Panc1 (cell line): ENCODE measurements at regions not wholly inside any gene's neighbourhood (a gene's known extent, or its start where the extent isn't known, plus 50 kb on each side); places are given as distances from the start of the nearest gene placed in this dataset.

Experiments used
- CTCF ChIP-seq: fragments of 450-650 bp; IDR thresholded peaks from 2 replicates; pipeline ENCODE4 v1.5.1; 2017; ENCODE audit warnings: mild to moderate bottlenecking
- POLR2AphosphoS5 ChIP-seq: IDR thresholded peaks from 2 replicates; pipeline ENCODE4 v1.6.1; 2012; ENCODE audit warnings: mild to moderate bottlenecking, low read depth, low read length, moderate library complexity
- REST ChIP-seq, 2 experiments: IDR thresholded peaks; 2 replicates each; pipeline ENCODE4 v1.6.1; 2011 to 2012; ENCODE audit warnings: low read depth in 2 of 2, control low read depth in 1 of 2, low read length in 1 of 2, mild to moderate bottlenecking in 1 of 2, moderate library complexity in 1 of 2; ENCODE audit not compliant: insufficient read depth in 1 of 2
- SIN3A ChIP-seq: IDR thresholded peaks from 2 replicates; pipeline ENCODE4 v1.6.1; 2012; ENCODE audit warnings: low read depth, mild to moderate bottlenecking, low read length, moderate library complexity, borderline replicate concordance; ENCODE audit not compliant: insufficient read depth
- TCF7L2 ChIP-seq: IDR thresholded peaks from 2 replicates; pipeline ENCODE4 v1.6.1; 2011; ENCODE audit warnings: mild to moderate bottlenecking, low read depth, low read length, inconsistent platforms

- no peak for TF ChIP-seq CTCF
- no peak for TF ChIP-seq TCF7L2
- no peak for TF ChIP-seq REST (IDR thresholded peaks at IDR 0.05; ENCODE audit: insufficient read depth in 1 of 2, low read depth in 2 of 2, low read length in 1 of 2)
- TF ChIP-seq POLR2AphosphoS5, result no peak
- no peak for TF ChIP-seq SIN3A
Measured at GRCh38 chr5:164002628-164003027, 497.2 kb downstream of the MAT2B start.
